Brain microvascular endothelial cell (primary cell): ENCODE measurements at regions not wholly inside any gene's neighbourhood (a gene's known extent, or its start where the extent isn't known, plus 50 kb on each side); places are given as distances from the start of the nearest gene placed in this dataset.

Experiments
- DNase-seq: peaks from one replicate; pipeline ENCODE4 v3.0.0-alpha.2; 2020
- H3K27ac ChIP-seq: fragments of 250-450 bp; sonication (Bioruptor Pico); 2 replicates; pipeline ENCODE4 v1.5.1; 2020; ENCODE audit warnings: mild to moderate bottlenecking, moderate library complexity
- H3K27me3 ChIP-seq: fragments of 250-450 bp; sonication (Bioruptor Pico); replicated peaks from 2 replicates; pipeline ENCODE4 v1.5.1; 2020; ENCODE audit warnings: mild to moderate bottlenecking
- H3K36me3 ChIP-seq: fragments of 250-450 bp; sonication (Bioruptor Pico); replicated peaks from 2 replicates; pipeline ENCODE4 v1.5.1; 2020; ENCODE audit warnings: mild to moderate bottlenecking
- H3K4me3 ChIP-seq: 2 replicates; pipeline ENCODE4 v1.5.1; 2011; ENCODE audit warnings: low read depth, mild to moderate bottlenecking, control low read depth, low read length, moderate library complexity
- CTCF ChIP-seq: IDR thresholded peaks from 2 replicates; pipeline ENCODE4 v1.5.1; 2011; ENCODE audit warnings: low read depth, mild to moderate bottlenecking, moderate library complexity, low read length, control low read depth, inconsistent platforms; ENCODE audit errors: missing control alignments
- in situ Hi-C: cut with HindIII; loops from 2 replicates; pipeline ENCODE4 v1.10.0; 2017; ENCODE audit warnings: low sequenced_read_pairs, low pct_ligation_motif_present

GRCh38 chr3:177604181-177604580 is 406.9 kb upstream of the TBL1XR1 start:
- no peak for DNase-seq
- no peaks in the 10 kb centered on the region for H3K36me3 ChIP-seq
- no peak overlapping the region for H3K27ac ChIP-seq
- H3K4me3 ChIP-seq, result no peak overlapping the region
- no peaks in the 10 kb centered on the region for H3K27me3 ChIP-seq
- TF ChIP-seq CTCF, result no peak
- in situ Hi-C loops, result no loop called here

GRCh38 chr3:177606891-177607290 is 409.6 kb upstream of the TBL1XR1 start:
- no peaks in the 10 kb centered on the region for H3K36me3 ChIP-seq
- no peak for DNase-seq
- no peak for TF ChIP-seq CTCF
- H3K27me3 ChIP-seq, result no peaks in the 10 kb centered on the region
- H3K27ac ChIP-seq, result no peak overlapping the region
- in situ Hi-C loops, result no loop called here
- no peak overlapping the region for H3K4me3 ChIP-seq

DNA sequence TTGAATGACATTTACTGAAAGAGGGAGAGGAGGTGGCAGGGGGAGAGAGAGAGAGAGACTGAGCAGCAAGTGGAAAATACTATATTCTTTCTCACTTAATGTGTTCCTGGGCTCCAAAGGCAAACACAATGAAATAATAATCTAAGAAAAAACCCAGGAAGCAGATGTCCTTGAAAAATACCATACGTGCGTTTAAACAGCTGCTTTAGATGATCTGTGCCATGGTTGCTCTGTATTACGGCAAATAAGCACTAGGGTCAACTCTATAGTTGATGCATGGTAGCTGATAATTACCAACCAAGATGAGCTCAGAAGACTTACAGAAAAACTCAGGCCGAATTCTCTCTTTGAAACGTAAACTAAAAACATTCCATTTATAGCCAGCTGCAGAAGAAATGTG is 410.3 kb upstream of the TBL1XR1 start:
- no peaks in the 10 kb centered on the region for H3K36me3 ChIP-seq
- H3K27ac ChIP-seq, result no peak overlapping the region
- DNase-seq, result no peak
- in situ Hi-C loops, result no loop called here
- H3K27me3 ChIP-seq, result no peaks in the 10 kb centered on the region
- H3K4me3 ChIP-seq, result no peak overlapping the region
- TF ChIP-seq CTCF, result no peak

DNA sequence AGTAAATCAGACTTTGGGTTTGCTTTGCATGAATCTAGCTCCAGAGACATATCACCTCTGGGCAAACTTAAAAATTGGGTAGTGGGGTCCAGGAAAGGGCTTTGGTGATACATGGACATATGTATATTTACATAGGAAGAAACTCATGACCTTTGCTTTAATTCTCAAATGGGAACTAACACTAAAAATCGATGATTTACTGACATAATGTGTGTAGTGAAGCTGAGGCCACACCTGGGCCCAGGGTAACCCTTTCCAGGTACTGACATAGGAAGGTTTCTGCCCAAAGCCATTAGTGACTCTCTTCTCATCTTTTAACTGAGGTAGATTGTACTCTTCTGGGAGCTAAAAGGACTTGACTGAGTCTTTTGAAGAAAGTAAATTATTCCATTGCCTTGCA is 411.2 kb upstream of the TBL1XR1 start:
- no peak for DNase-seq
- in situ Hi-C loops, result no loop called here
- Histone ChIP-seq H3K27ac (no peak overlapping the region), H3K27me3 (no peaks in the 10 kb centered on the region), H3K36me3 (no peaks in the 10 kb centered on the region), H3K4me3 (no peak overlapping the region)
- TF ChIP-seq CTCF, result no peak

GRCh38 chr3:177609613-177610012 is 412.3 kb upstream of the TBL1XR1 start:
- TF ChIP-seq CTCF, result no peak
- DNase-seq, result no peak
- Histone ChIP-seq H3K27ac (no peak overlapping the region), H3K27me3 (no peaks in the 10 kb centered on the region), H3K4me3 (no peak overlapping the region), H3K36me3 (no peaks in the 10 kb centered on the region)
- in situ Hi-C loops, result no loop called here

DNA sequence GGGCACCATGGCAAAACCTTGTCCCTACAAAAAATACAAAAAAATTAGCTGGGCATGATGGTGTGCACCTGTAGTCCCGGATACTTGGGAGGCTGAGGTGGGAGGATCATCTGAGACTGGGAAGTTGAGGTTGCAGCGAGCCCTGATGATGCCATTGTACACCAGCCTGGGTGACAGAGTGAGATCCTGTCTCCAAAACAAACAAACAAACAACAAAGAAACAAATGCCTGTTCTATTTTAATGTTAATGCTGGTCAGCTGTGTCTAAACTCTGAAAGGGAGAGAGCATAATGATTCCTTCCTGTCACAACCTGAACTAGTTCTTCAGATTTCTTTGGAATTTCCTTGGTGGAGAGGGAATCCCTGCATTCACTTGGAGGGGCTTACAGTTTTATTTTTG is 413.0 kb upstream of the TBL1XR1 start:
- in situ Hi-C loops, result no loop called here
- Histone ChIP-seq H3K36me3 (no peaks in the 10 kb centered on the region), H3K27me3 (no peaks in the 10 kb centered on the region), H3K4me3 (no peak overlapping the region), H3K27ac (no peak overlapping the region)
- no peak for TF ChIP-seq CTCF
- DNase-seq, result no peak
